Body of pancreas (tissue), 4 donors: ENCODE measurements at regions not wholly inside any gene's neighbourhood (a gene's known extent, or its start where the extent isn't known, plus 50 kb on each side); places are given as distances from the start of the nearest gene placed in this dataset.

ENCODE experiments used
- ATAC-seq: fragments of 150-250 bp; one replicate; pipeline ENCODE4 v1.9.1; 2016
- DNase-seq, 4 donors: peaks; one replicate each; pipeline ENCODE4 v3.0.0-alpha.2; 2019
- H3K27ac ChIP-seq, 4 donors: fragments of 200-600 bp; sonication (generic); 1 replicate in 3 of 4; 2 replicates in 1 of 4; pipeline versions ENCODE4 v1.5.1 to v1.6.1; 2016 to 2019; ENCODE audit warnings: mild to moderate bottlenecking in 1 of 4, mixed read lengths in 1 of 4, moderate library complexity in 1 of 4
- H3K27me3 ChIP-seq, 2 donors: fragments of 200-600 bp; sonication (generic); one replicate each; pipeline ENCODE4 v1.6.0; 2016; ENCODE audit warnings: mild to moderate bottlenecking in 1 of 2
- H3K36me3 ChIP-seq, 2 donors: fragments of 200-600 bp; sonication (generic); replicated peaks in 1 of 2; 2 replicates each; pipeline ENCODE4 v1.5.1; 2016; ENCODE audit warnings: low read depth in 2 of 2; ENCODE audit not compliant: insufficient read depth in 1 of 2
- H3K4me1 ChIP-seq: fragments of 200-600 bp; sonication (generic); one replicate; pipeline ENCODE4 v1.6.0; 2016
- H3K4me3 ChIP-seq, 2 donors: fragments of 200-600 bp; sonication (generic); 1 replicate in 1 of 2; 2 replicates in 1 of 2; pipeline ENCODE4 v1.5.1; 2016 to 2019
- H3K9me3 ChIP-seq, 3 donors: fragments of 200-600 bp; sonication (generic); 1 replicate in 2 of 3; 2 replicates in 1 of 3; pipeline ENCODE4 v1.5.1; 2016
- POLR2A ChIP-seq, 3 donors: fragments of 450-650 bp; IDR thresholded peaks; one replicate each; pipeline ENCODE4 v1.6.1; 2016; ENCODE audit warnings: antibody characterized with exemption in 3 of 3, mild to moderate bottlenecking in 2 of 3
- WGBS, 2 donors: methylation state at CpG; one replicate each; pipeline ENCODE4 v1.1.5; 2017; 5-methylcytosine and 5-hydroxymethylcytosine counted together
- intact Hi-C: fragments of 100-400 bp; cut with DNase I; formaldehyde crosslinking; loops from one replicate; pipeline ENCODE4 v1.15.1; 2023
- TF ChIP-seq, protein P1 (sequence below), 7 experiments: fragments of 450-650 bp in 4 of 7; fragments of 200-600 bp in 3 of 7; sonication (generic) in 3 of 7; IDR thresholded peaks; one replicate each; pipeline ENCODE4 v1.5.1; 2016 to 2019; ENCODE audit warnings: antibody characterized with exemption in 7 of 7

DNA sequence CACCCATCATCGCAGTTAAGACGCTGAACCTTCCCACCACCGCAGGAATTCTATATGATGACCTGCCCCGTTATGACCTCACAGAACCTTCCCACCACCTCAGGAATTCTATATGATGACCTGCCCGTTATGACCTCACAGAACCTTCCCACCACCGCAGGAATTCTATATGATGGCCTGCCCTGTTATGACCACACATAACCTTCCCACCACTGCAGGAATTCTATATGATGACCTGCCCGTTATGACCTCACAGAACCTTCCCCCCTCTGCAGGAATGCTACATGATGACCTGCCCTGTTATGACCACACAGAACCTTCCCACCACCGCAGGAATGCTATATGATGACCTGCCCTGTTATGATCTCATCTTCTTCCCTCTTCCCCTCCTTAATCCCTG is 64.3 kb downstream of the IRX1 start:
- 62 to 64% methylated on average over 8 of the region's 8 CpGs for WGBS, 2 donors
- Histone ChIP-seq H3K27ac (no peak overlapping the region), H3K4me3 (no peak overlapping the region), H3K36me3 (no peaks in the 10 kb centered on the region), H3K4me1 (no peaks in the 10 kb centered on the region), H3K27me3 (no peaks in the 10 kb centered on the region), H3K9me3 (no peaks in the 10 kb centered on the region)
- ATAC-seq (no peak), DNase-seq (no peak)
- intact Hi-C loops = no loop called here
- TF ChIP-seq POLR2A (IDR thresholded peaks at IDR 0.05) = no peak
- TF ChIP-seq, protein P1, sequence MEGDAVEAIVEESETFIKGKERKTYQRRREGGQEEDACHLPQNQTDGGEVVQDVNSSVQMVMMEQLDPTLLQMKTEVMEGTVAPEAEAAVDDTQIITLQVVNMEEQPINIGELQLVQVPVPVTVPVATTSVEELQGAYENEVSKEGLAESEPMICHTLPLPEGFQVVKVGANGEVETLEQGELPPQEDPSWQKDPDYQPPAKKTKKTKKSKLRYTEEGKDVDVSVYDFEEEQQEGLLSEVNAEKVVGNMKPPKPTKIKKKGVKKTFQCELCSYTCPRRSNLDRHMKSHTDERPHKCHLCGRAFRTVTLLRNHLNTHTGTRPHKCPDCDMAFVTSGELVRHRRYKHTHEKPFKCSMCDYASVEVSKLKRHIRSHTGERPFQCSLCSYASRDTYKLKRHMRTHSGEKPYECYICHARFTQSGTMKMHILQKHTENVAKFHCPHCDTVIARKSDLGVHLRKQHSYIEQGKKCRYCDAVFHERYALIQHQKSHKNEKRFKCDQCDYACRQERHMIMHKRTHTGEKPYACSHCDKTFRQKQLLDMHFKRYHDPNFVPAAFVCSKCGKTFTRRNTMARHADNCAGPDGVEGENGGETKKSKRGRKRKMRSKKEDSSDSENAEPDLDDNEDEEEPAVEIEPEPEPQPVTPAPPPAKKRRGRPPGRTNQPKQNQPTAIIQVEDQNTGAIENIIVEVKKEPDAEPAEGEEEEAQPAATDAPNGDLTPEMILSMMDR (IDR thresholded peaks at IDR 0.05) = no peak

DNA sequence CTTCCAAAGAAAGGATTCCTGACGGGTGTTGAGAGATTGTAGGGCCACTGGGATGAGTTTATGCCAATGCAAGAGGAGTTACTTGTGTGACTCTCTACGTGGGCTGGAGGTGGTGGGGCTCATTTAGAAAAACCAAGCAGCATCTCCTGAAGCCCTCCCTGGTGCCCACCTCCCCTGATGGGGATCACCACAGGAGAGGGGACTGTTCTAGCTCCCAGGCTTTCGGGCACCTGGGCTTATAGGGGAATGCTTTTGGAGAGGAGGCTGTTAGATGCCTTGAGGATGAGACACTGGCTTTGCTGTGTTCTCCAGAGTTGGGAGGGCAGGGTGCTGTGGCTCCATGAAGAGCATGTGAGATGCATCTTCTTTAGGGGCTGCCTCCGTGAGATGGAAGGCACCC is 65.0 kb downstream of the IRX1 start:
- DNase-seq (no peak), ATAC-seq (no peak)
- intact Hi-C loops = no loop called here

DNA sequence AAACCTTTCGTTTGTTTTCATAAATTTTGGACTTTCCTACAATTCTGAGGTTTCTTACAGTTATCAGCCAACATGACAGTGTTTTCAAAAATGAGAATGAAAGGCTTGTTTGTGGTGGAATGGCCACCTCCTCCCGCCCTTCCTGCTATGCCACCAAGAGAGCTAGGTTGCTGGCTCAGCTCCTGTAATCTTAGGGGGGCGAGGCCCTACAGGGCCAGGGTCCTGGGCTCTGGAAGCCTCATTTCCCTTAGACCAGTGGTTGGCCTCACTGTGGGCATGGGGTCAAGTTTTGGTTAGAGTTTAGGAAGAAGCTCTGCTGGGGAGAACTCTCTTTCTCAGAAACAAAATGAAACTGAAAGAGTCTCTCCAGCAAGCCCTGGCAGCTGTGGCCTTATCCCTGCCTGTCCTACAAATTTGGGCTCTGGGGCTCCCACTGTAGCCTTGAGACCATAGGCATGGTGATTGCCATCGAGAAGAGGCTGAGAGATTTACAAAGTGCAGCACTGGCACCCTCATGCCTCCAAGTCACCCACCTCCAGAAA is 66.2 kb downstream of the IRX1 start:
- TF ChIP-seq, protein P1 (IDR thresholded peaks at IDR 0.05) = no peak
- TF ChIP-seq POLR2A (IDR thresholded peaks at IDR 0.05) = no peak
- WGBS, 2 donors = 35 to 39% methylated on average over 4 of the region's 4 CpGs
- intact Hi-C loops = no loop called here
- no peaks in the 10 kb centered on the region for H3K27me3 ChIP-seq
- no peak overlapping the region for H3K27ac ChIP-seq
- no peak for DNase-seq
- ATAC-seq = no peak
- H3K9me3 ChIP-seq = no peaks in the 10 kb centered on the region
- no peak overlapping the region for H3K4me3 ChIP-seq
- H3K4me1 ChIP-seq = no peaks in the 10 kb centered on the region
- H3K36me3 ChIP-seq = no peaks in the 10 kb centered on the region

More for the DNA sequence above, 65.0 kb downstream of the IRX1 start:
- Histone ChIP-seq H3K4me1 (no peaks in the 10 kb centered on the region), H3K27ac (no peak overlapping the region), H3K36me3 (no peaks in the 10 kb centered on the region), H3K27me3 (no peaks in the 10 kb centered on the region), H3K9me3 (no peaks in the 10 kb centered on the region), H3K4me3 (no peak overlapping the region)
- TF ChIP-seq POLR2A (IDR thresholded peaks at IDR 0.05) = no peak
- TF ChIP-seq, protein P1 (IDR thresholded peaks at IDR 0.05) = no peak
- 33 to 57% methylated on average over 4 of the region's 4 CpGs for WGBS, 2 donors

DNA sequence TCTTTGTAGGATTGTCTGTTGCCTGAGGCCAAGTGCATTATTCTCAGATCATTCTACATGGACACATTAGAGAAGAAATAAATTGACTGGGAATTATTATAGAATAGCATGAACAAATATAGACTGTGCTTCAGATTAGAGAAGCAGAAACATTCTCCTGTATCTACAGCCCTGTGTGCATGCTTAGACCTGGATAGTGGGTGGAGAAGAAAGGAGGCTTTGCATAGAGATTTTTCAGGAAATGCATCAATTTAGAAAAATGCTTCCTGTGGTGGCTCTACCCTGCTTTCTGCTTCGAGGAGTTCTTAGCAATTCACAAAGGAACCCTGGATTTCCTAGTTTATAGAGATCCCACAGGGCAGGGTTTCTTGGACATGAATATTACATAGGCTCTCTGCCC is 66.7 kb downstream of the IRX1 start:
- intact Hi-C loops = no loop called here

DNA sequence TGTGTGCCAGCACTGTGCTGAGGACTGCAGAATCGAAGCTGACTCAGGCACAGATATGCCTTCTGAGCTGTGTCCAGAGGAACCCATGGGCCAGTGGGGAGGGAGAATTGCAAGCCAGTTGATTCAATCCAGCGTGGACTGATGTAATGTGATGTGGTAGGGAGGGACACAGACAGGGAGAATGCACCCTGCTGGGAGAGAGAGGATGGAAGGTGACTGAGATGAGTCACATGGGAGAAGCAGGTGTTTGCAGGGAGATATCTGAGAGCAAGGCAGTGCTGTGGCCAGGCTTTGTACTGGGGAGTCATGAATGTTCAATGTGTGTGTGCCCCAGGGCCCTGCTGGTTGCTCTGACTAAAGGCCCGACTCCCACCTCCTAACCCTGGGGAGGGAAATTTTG is 75.7 kb downstream of the IRX1 start:
- no peaks in the 10 kb centered on the region for H3K9me3 ChIP-seq
- no peaks in the 10 kb centered on the region for H3K4me1 ChIP-seq
- ATAC-seq (no peak), DNase-seq (no peak)
- no peak overlapping the region for H3K27ac ChIP-seq
- intact Hi-C loops = no loop called here
- H3K4me3 ChIP-seq = no peak overlapping the region
- H3K36me3 ChIP-seq = no peaks in the 10 kb centered on the region
- WGBS, 2 donors = 31 to 35% methylated on average over 3 of the region's 3 CpGs
- H3K27me3 ChIP-seq = no peaks in the 10 kb centered on the region
- TF ChIP-seq, protein P1 (IDR thresholded peaks at IDR 0.05) = no peak
- no peak for TF ChIP-seq POLR2A (IDR thresholded peaks at IDR 0.05)

More for the DNA sequence above, 66.7 kb downstream of the IRX1 start:
- Histone ChIP-seq H3K27me3 (no peaks in the 10 kb centered on the region), H3K36me3 (no peaks in the 10 kb centered on the region), H3K27ac (no peak overlapping the region), H3K4me3 (no peak overlapping the region), H3K4me1 (no peaks in the 10 kb centered on the region), H3K9me3 (no peaks in the 10 kb centered on the region)
- DNase-seq (no peak), ATAC-seq (no peak)
- no peak for TF ChIP-seq POLR2A (IDR thresholded peaks at IDR 0.05)
- TF ChIP-seq, protein P1 (IDR thresholded peaks at IDR 0.05) = no peak
- 16 to 24% methylated on average over 1 of the region's 1 CpG for WGBS, 2 donors
